HG02571 (cell line): ENCODE measurements at regions not wholly inside any gene's neighbourhood (a gene's known extent, or its start where the extent isn't known, plus 50 kb on each side); places are given as distances from the start of the nearest gene placed in this dataset.

Experiments used
- ATAC-seq: cut with Tn5 transposase; IDR thresholded peaks from one replicate; pipeline ENCODE4 v1.9.1; 2021; ENCODE audit warnings: mild to moderate bottlenecking, moderate library complexity; ENCODE audit not compliant: unreplicated experiment

GRCh38 chr6:74145931-74146330, 449.9 kb downstream of the CD109 start:
- ATAC-seq: no peak

DNA sequence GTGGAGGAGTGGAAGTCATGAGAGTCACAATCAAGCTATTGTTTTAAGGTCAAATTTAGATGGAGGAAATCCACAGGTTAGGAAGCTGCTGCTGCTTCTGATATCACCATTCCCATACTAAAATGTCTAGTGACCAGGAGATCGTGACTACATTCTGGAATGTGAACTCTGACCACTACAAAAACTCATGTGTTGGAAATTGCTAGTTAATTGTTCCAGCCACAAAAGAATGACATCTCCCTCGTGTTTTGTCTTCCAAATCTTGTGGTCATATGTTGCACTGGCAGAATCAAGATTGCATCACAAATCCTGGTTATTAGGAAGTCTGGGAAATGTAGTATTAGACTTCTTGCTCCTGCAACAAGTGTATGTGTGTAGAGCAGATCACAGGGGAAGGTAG, 441.9 kb downstream of the CD109 start:
- ATAC-seq: no peak

- ATAC-seq: no peak
These were observed 438.3 kb downstream of the CD109 start for GRCh38 chr6:74134327-74134726.

DNA sequence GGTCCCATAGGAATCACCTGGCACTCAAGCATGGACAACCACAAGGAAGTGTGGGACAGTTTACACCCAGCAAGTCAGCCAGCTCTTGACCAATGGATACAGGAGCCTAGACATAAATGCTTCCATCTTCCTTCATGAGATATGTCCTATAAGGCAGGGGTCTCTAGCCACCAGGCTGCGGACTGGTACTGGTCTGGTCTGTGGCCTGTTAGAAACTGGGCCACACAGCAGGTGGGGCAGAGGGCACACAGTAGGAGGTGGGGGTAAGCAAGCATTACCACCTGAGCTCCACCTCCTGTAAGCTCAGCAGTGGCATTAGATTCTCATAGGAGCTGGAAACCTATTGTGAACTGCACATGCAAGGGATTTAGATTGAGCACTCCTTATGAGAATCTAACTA, 437.1 kb downstream of the CD109 start:
- ATAC-seq: no peak

GRCh38 chr6:74130641-74131040, 434.6 kb downstream of the CD109 start:
- no peak for ATAC-seq

DNA sequence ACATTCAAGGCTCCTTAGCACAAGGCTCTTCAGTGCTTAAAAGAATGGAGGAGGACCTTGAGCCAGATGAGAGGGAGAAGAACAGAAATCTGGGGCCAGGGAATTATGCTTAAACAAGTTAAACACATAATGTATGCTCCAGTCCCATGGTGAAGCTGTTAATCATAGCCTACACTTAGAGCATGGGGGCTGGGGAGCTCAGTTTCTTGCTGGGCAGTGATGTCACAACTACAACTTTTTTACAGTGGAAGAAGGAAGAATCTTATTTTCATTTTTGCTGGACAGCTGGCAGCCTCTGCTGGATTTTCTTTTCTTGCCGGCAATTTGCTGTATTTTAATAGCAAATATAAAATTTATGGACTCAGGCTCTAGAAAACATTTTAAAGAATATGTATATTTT, 432.5 kb downstream of the CD109 start:
- ATAC-seq: no peak

GRCh38 chr6:74117113-74117512, 421.1 kb downstream of the CD109 start:
- ATAC-seq: no peak

GRCh38 chr6:74115674-74116073, 419.7 kb downstream of the CD109 start:
- ATAC-seq: no peak

DNA sequence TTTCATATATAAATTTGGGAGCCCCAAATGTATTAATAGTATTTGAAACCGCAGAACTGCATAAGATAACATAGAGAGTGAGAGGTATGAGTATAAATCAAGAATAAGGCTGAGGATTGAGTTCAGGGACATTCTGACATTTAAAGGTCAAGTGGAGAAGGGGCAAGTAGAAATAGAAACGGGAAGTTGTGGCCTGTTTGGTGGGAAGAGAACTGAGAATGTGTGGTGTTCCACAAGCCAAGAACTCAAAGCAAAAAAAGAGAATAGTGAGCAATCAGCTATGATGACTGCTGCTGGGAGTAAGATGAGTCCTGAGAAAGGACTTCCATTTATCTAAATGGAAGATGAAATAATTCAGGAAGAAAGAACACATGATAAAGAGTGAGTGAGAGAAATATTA, 418.4 kb downstream of the CD109 start:
- ATAC-seq: no peak

DNA sequence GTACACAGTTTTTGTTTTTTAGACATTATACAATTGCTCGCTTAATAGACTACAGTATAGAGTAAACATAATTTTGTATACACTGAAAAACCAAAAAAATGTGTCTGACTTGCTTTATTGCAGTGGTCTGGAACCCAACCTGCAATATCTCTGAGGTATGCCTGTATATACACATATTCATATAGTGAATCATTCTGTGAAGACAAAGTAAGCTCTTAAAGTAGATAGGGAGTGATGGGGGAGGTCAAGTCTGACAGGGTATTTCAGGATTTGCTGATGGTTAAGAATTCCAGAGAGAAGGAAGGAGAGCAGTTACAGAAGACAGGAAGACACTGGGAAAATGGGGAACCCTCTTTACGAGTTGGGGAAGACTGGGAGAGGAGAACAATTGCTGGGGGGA, 417.9 kb downstream of the CD109 start:
- ATAC-seq: no peak

DNA sequence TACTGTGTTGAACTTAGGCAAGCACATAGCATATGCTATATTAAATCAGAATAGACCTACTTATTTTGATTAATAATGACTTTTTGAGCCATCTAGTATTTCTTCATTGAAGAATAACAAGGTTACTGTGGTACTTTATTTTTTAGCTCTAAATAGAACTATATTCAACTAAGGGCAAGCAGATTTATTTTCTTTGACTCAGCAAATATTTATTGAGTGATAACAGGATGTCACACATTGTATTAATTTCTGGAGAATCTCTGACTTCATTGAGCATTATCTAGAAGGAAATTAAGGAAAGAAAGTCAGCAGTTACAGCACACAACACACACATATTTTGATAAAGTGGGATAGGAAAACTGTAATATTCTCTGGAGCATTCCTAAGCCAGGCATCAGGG, 407.4 kb downstream of the CD109 start:
- no peak for ATAC-seq

- ATAC-seq: no peak
These were observed 404.8 kb downstream of the CD109 start for GRCh38 chr6:74100719-74101287.

DNA sequence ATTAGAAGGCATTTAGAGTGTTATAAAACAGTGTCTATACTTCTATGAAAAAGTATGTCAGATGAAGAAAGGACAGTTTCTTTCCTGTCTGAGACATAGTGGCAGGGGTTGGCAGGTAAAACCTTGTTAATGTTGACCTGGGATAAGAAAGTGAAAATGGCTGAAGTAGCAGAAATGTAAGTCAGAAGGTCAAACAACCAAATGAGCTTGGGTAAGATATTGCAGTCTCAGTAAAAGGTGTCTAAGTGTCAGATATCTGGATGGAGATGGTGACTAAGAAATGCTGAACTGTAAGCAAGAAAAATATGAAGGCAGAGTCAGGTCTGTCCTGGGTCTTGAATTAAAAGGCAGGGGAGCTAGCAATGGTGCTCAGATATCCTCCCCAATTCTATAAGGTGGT, 400.3 kb downstream of the CD109 start:
- no peak for ATAC-seq

GRCh38 chr6:74093361-74093760, 397.4 kb downstream of the CD109 start:
- ATAC-seq: no peak

- no peak for ATAC-seq
These were observed 395.8 kb downstream of the CD109 start for GRCh38 chr6:74091794-74092157.

GRCh38 chr6:74091136-74091793, 395.3 kb downstream of the CD109 start:
- ATAC-seq: no peak

- no peak for ATAC-seq
These were observed 391.9 kb downstream of the CD109 start for GRCh38 chr6:74087899-74088298.

GRCh38 chr6:74075896-74076295, 379.9 kb downstream of the CD109 start:
- no peak for ATAC-seq

- ATAC-seq: no peak
These were observed 379.3 kb downstream of the CD109 start for GRCh38 chr6:74075323-74075722.

DNA sequence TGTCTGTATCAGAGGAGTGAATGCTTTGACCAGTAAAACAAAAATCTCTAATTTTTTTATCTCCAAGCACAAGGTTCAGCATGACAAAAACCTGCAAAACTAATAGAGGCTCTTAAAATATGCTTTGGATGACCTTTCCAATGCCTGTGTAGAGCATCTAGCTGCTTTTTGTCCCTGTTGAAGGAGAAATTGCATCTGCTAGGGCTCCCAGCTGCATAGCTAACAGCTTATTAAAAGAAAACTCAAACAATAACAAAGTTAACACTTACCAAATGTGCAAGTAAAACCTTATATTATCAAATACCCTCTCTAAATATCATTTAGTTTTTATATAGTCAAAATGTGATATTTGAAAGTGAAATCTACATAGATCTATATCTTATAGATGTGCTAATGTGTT, 378.6 kb downstream of the CD109 start:
- no peak for ATAC-seq

DNA sequence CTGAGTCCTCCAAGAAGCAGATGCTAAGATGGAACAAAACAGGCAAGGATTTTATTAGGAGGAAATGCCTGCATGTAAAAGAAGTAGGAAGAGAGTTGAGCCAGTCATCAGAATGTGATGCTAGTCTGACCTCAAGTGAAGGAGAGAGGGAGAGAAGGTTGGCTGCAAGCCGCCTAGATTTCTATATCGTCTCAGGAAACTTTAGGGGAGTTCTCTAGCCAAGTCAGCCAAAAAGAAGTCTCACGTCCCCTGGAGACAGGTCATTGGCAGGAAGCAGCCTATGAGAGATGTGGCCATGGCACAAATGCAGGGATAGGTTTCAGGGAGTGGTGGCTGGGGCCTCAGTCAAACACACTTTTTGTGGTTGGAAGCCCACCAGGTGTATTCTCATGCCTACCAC, 378.0 kb downstream of the CD109 start:
- ATAC-seq: no peak

DNA sequence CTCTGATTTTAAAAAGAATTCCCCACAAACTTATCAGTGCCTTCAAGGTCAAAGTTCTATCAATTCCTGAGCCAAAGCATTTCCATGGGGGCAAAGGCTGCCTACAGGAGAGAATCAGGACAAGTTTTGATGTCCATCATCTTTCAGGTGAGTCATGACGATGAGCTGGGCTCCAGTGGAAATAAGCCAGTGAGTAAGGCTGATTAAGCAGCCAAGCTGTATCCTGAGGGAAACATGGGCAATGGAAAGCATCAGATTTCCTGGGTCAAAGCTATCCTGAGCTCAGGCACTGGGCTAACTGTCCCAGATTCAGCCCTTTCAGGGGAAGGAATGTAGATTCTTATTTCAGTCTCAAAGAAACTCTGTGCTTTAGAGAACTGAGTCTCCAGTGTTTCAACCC, 377.4 kb downstream of the CD109 start:
- no peak for ATAC-seq

- no peak for ATAC-seq
These were observed 375.2 kb downstream of the CD109 start for GRCh38 chr6:74071214-74071613.
